ENCODE measurements at regions not wholly inside any gene's neighbourhood (a gene's known extent, or its start where the extent isn't known, plus 50 kb on each side); places are given as distances from the start of the nearest gene placed in this dataset.
A peak's percentile ranks its signal among the peaks of the same experiment; 100 is the strongest.

DNA sequence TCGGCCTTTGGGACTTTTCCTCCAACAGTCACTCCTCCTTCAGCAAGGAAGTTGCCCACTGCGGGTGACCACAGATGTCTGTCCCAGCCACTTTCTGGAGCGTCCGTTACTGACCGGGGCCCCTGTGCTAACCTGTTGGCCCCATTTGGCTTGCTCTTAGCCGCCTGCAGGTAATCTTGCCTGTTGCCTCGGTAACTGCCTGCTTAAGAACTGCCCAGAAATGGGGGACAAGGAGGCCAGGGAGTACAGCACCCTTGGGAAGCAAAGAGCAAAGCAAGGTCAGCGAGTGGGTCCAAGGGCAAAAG is 338.8 kb upstream of the SFSWAP start:
- Mint-ChIP-seq H3K27ac (ENCODE audit: unreplicated experiment) (no peak overlapping the region), H3K4me3 (ENCODE audit: unreplicated experiment) (no peak overlapping the region), H3K4me1 (ENCODE audit: unreplicated experiment) (no peaks in the 10 kb centered on the region), H3K36me3 (ENCODE audit: unreplicated experiment) (no peaks in the 10 kb centered on the region), H3K9me3 (ENCODE audit: unreplicated experiment) (no peaks in the 10 kb centered on the region), H3K27me3 (ENCODE audit: unreplicated experiment) (peaks cover 2% of the 10 kb centered on the region)
- TF ChIP-seq, protein P1, sequence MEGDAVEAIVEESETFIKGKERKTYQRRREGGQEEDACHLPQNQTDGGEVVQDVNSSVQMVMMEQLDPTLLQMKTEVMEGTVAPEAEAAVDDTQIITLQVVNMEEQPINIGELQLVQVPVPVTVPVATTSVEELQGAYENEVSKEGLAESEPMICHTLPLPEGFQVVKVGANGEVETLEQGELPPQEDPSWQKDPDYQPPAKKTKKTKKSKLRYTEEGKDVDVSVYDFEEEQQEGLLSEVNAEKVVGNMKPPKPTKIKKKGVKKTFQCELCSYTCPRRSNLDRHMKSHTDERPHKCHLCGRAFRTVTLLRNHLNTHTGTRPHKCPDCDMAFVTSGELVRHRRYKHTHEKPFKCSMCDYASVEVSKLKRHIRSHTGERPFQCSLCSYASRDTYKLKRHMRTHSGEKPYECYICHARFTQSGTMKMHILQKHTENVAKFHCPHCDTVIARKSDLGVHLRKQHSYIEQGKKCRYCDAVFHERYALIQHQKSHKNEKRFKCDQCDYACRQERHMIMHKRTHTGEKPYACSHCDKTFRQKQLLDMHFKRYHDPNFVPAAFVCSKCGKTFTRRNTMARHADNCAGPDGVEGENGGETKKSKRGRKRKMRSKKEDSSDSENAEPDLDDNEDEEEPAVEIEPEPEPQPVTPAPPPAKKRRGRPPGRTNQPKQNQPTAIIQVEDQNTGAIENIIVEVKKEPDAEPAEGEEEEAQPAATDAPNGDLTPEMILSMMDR (IDR thresholded peaks at IDR 0.05) = no peak
- peak; percentile 80 for DNase-seq (ENCODE audit: extremely low spot score, unreplicated experiment)

GRCh38 chr12:131372706-131373195 is 338.1 kb upstream of the SFSWAP start:
- H3K9me3 Mint-ChIP-seq (ENCODE audit: unreplicated experiment) = no peaks in the 10 kb centered on the region

GRCh38 chr12:131375261-131375971 is 335.5 kb upstream of the SFSWAP start:
- DNase-seq (ENCODE audit: extremely low spot score, unreplicated experiment) = peak; percentile 62
- Mint-ChIP-seq H3K27ac (ENCODE audit: unreplicated experiment) (no peak overlapping the region), H3K27me3 (ENCODE audit: unreplicated experiment) (peaks cover 2% of the 10 kb centered on the region)

More at GRCh38 chr12:131372706-131373195, 338.1 kb upstream of the SFSWAP start:
- DNase-seq (ENCODE audit: extremely low spot score, unreplicated experiment) = no peak
- no peak overlapping the region for H3K4me3 Mint-ChIP-seq (ENCODE audit: unreplicated experiment)
- H3K36me3 Mint-ChIP-seq (ENCODE audit: unreplicated experiment) = no peaks in the 10 kb centered on the region
- TF ChIP-seq, protein P1 (IDR thresholded peaks at IDR 0.05) = no peak
- no peak overlapping the region for H3K27ac Mint-ChIP-seq (ENCODE audit: unreplicated experiment)
- no peaks in the 10 kb centered on the region for H3K4me1 Mint-ChIP-seq (ENCODE audit: unreplicated experiment)
- peaks cover 2% of the 10 kb centered on the region for H3K27me3 Mint-ChIP-seq (ENCODE audit: unreplicated experiment)

GRCh38 chr12:131375972-131376345 is 334.9 kb upstream of the SFSWAP start:
- Mint-ChIP-seq H3K27ac (ENCODE audit: unreplicated experiment) (no peak overlapping the region), H3K36me3 (ENCODE audit: unreplicated experiment) (no peaks in the 10 kb centered on the region), H3K4me1 (ENCODE audit: unreplicated experiment) (no peaks in the 10 kb centered on the region), H3K9me3 (ENCODE audit: unreplicated experiment) (no peaks in the 10 kb centered on the region), H3K4me3 (ENCODE audit: unreplicated experiment) (no peak overlapping the region), H3K27me3 (ENCODE audit: unreplicated experiment) (peaks cover 2% of the 10 kb centered on the region)
- TF ChIP-seq, protein P1 (IDR thresholded peaks at IDR 0.05) = no peak
- no peak for DNase-seq (ENCODE audit: extremely low spot score, unreplicated experiment)

More at GRCh38 chr12:131375261-131375971, 335.5 kb upstream of the SFSWAP start:
- H3K9me3 Mint-ChIP-seq (ENCODE audit: unreplicated experiment) = no peaks in the 10 kb centered on the region
- no peaks in the 10 kb centered on the region for H3K4me1 Mint-ChIP-seq (ENCODE audit: unreplicated experiment)
- no peaks in the 10 kb centered on the region for H3K36me3 Mint-ChIP-seq (ENCODE audit: unreplicated experiment)
- H3K4me3 Mint-ChIP-seq (ENCODE audit: unreplicated experiment) = no peak overlapping the region
- TF ChIP-seq, protein P1 (IDR thresholded peaks at IDR 0.05) = no peak

GRCh38 chr12:131378176-131378842 is 332.6 kb upstream of the SFSWAP start:
- H3K36me3 Mint-ChIP-seq (ENCODE audit: unreplicated experiment) = no peaks in the 10 kb centered on the region
- no peaks in the 10 kb centered on the region for H3K9me3 Mint-ChIP-seq (ENCODE audit: unreplicated experiment)
- peak; percentile 57 for DNase-seq (ENCODE audit: extremely low spot score, unreplicated experiment)
- H3K27ac Mint-ChIP-seq (ENCODE audit: unreplicated experiment) = no peak overlapping the region
- H3K27me3 Mint-ChIP-seq (ENCODE audit: unreplicated experiment) = peaks cover 2% of the 10 kb centered on the region
- H3K4me1 Mint-ChIP-seq (ENCODE audit: unreplicated experiment) = no peaks in the 10 kb centered on the region
- TF ChIP-seq, protein P1 (IDR thresholded peaks at IDR 0.05) = no peak
- no peak overlapping the region for H3K4me3 Mint-ChIP-seq (ENCODE audit: unreplicated experiment)
